Right lobe of liver (tissue), 4 donors: ENCODE measurements at regions not wholly inside any gene's neighbourhood (a gene's known extent, or its start where the extent isn't known, plus 50 kb on each side); places are given as distances from the start of the nearest gene placed in this dataset.
"Not testable (repeated sequence)": the region's sequence is repeated elsewhere in the genome, so short reads cannot be mapped to it uniquely, and the experiment has no call there.

Experiments
- POLR2A ChIP-seq: fragments of 450-650 bp; IDR thresholded peaks from one replicate; pipeline ENCODE4 v1.6.1; 2017; ENCODE audit warnings: antibody characterized with exemption, mild to moderate bottlenecking
- TF ChIP-seq, protein P1 (sequence below), 4 donors: fragments of 200-600 bp in 3 of 4; fragments of 450-650 bp in 1 of 4; IDR thresholded peaks; one replicate each; pipeline versions ENCODE4 v1.5.1 to v1.8.0; 2016 to 2022; ENCODE audit warnings: antibody characterized with exemption in 4 of 4, mild to moderate bottlenecking in 2 of 4
- donor health status: DM: no; HTN: no; CAD: no.
- donor health status: DM: no; HTN: no; CAD: no.
- donor health status: DM: no; HTN: yes; CAD: no.

DNA sequence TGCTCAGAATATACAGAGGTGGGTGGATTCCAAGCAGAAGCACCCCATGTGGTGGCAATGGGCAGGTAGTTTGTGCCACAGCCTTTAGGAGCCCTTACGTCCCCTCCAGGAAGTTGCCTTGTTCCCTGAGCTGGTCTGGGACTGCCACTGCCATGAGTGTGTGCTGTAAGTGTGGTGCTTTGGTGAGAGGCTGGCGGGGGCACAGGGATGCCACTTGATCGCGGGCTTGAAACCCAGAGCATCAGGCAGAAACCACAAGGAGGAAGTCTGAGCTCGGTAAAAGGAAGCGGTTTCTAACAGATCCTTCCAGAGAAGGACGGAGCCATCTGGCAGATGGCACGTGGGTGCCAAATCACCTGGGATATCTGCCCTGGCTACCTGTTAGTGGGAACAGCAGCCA, 221.3 kb downstream of the ZNF479 start:
- TF ChIP-seq, protein P1, sequence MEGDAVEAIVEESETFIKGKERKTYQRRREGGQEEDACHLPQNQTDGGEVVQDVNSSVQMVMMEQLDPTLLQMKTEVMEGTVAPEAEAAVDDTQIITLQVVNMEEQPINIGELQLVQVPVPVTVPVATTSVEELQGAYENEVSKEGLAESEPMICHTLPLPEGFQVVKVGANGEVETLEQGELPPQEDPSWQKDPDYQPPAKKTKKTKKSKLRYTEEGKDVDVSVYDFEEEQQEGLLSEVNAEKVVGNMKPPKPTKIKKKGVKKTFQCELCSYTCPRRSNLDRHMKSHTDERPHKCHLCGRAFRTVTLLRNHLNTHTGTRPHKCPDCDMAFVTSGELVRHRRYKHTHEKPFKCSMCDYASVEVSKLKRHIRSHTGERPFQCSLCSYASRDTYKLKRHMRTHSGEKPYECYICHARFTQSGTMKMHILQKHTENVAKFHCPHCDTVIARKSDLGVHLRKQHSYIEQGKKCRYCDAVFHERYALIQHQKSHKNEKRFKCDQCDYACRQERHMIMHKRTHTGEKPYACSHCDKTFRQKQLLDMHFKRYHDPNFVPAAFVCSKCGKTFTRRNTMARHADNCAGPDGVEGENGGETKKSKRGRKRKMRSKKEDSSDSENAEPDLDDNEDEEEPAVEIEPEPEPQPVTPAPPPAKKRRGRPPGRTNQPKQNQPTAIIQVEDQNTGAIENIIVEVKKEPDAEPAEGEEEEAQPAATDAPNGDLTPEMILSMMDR (IDR thresholded peaks at IDR 0.05): not testable (repeated sequence)
- TF ChIP-seq POLR2A: not testable (repeated sequence)
